Stomach (tissue), 4 donors: ENCODE measurements at regions not wholly inside any gene's neighbourhood (a gene's known extent, or its start where the extent isn't known, plus 50 kb on each side); places are given as distances from the start of the nearest gene placed in this dataset.

Experiments used
- POLR2AphosphoS5 ChIP-seq, 3 donors: sonication (generic); formaldehyde crosslinking; IDR thresholded peaks; one replicate each; pipeline ENCODE4 v1.6.1; 2016; ENCODE audit warnings: antibody characterized with exemption in 3 of 3
- TF ChIP-seq, protein P1 (sequence below), 7 experiments: fragments of 450-650 bp in 4 of 7; fragments of 200-600 bp in 3 of 7; sonication (generic) in 3 of 7; IDR thresholded peaks; one replicate each; pipeline ENCODE4 v1.5.1; 2016 to 2019; ENCODE audit warnings: antibody characterized with exemption in 7 of 7, control low read depth in 2 of 7, mild to moderate bottlenecking in 1 of 7

DNA sequence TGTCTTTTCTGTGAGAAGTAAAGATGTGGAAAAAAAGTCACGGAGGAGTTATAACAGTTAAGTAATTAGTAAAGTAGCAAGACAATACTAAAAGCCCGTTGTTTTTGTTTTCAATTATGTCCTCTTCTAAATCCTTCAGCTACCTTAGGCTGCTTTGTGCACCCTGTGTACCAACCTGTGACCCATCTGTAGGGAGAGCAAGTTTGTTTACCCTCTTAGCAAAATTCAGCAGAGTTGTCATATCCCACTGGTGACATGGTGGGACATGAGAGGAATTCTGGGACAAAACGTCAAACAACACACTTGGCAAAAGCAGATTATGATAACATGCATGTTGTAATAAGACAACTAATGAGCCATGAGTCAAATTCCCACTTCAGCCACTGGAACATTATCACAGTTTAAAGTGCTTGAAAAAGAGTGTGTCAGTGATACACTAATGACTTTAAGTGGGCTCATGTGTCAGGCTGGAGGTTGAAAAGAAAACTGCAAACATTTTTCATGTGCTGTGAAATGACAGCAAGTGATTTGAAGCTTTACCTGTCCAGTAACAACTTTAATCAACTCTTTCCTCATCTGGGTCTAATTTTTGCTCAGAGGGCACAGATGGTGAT lies 392.8 kb upstream of the ACVR2A start:
- TF ChIP-seq POLR2AphosphoS5 (IDR thresholded peaks at IDR 0.05), result no peak
- TF ChIP-seq, protein P1, sequence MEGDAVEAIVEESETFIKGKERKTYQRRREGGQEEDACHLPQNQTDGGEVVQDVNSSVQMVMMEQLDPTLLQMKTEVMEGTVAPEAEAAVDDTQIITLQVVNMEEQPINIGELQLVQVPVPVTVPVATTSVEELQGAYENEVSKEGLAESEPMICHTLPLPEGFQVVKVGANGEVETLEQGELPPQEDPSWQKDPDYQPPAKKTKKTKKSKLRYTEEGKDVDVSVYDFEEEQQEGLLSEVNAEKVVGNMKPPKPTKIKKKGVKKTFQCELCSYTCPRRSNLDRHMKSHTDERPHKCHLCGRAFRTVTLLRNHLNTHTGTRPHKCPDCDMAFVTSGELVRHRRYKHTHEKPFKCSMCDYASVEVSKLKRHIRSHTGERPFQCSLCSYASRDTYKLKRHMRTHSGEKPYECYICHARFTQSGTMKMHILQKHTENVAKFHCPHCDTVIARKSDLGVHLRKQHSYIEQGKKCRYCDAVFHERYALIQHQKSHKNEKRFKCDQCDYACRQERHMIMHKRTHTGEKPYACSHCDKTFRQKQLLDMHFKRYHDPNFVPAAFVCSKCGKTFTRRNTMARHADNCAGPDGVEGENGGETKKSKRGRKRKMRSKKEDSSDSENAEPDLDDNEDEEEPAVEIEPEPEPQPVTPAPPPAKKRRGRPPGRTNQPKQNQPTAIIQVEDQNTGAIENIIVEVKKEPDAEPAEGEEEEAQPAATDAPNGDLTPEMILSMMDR (IDR thresholded peaks at IDR 0.05), result no peak
